ENCODE measurements at regions not wholly inside any gene's neighbourhood (a gene's known extent, or its start where the extent isn't known, plus 50 kb on each side); places are given as distances from the start of the nearest gene placed in this dataset.

- TF ChIP-seq POLR2A (IDR thresholded peaks at IDR 0.05) (no peak), EP300 (IDR thresholded peaks at IDR 0.05) (no peak)
- TF ChIP-seq, protein P1, sequence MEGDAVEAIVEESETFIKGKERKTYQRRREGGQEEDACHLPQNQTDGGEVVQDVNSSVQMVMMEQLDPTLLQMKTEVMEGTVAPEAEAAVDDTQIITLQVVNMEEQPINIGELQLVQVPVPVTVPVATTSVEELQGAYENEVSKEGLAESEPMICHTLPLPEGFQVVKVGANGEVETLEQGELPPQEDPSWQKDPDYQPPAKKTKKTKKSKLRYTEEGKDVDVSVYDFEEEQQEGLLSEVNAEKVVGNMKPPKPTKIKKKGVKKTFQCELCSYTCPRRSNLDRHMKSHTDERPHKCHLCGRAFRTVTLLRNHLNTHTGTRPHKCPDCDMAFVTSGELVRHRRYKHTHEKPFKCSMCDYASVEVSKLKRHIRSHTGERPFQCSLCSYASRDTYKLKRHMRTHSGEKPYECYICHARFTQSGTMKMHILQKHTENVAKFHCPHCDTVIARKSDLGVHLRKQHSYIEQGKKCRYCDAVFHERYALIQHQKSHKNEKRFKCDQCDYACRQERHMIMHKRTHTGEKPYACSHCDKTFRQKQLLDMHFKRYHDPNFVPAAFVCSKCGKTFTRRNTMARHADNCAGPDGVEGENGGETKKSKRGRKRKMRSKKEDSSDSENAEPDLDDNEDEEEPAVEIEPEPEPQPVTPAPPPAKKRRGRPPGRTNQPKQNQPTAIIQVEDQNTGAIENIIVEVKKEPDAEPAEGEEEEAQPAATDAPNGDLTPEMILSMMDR (IDR thresholded peaks at IDR 0.05), result no peak
- DNase-seq (ENCODE audit: low spot score in 2 of 2), result no peak
- 49% methylated on average over 2 of the region's 2 CpGs for WGBS
- H3K9me3 ChIP-seq, result no peaks in the 10 kb centered on the region
- H3K27ac ChIP-seq, result no peak overlapping the region
- no peak overlapping the region for H3K4me3 ChIP-seq
- no peaks in the 10 kb centered on the region for H3K27me3 ChIP-seq
- H3K4me1 ChIP-seq, result peaks cover 5% of the 10 kb centered on the region
- H3K36me3 ChIP-seq, result no peaks in the 10 kb centered on the region
Observed at GRCh38 chr16:59655031-59655430, 920.9 kb upstream of the GOT2 start.

DNA sequence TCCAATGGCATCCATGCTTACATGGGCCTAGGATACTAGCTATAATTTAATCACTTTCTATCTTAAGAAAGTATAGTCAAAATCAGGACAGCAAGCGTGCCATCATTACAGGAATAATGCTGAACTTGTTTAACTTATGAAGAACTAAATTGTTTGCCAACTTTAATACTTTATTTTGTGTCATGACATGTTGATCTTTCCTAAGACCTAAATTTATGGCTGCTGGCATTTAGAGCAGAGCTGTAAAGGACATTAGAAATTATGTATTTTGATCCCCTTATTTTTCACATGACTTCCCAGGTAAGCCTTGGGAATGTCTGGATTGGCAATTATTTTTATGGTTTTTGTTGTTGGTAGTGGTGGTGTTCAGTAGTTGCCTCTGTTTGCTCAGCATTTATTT, 920.3 kb upstream of the GOT2 start:
- DNase-seq (ENCODE audit: low spot score in 2 of 2), result no peak
- H3K27me3 ChIP-seq, result no peaks in the 10 kb centered on the region
- H3K27ac ChIP-seq, result no peak overlapping the region
- TF ChIP-seq, protein P1 (IDR thresholded peaks at IDR 0.05), result no peak
- TF ChIP-seq POLR2A (IDR thresholded peaks at IDR 0.05), result no peak
- no peak for TF ChIP-seq POLR2AphosphoS5 (IDR thresholded peaks at IDR 0.05)
- TF ChIP-seq EP300 (IDR thresholded peaks at IDR 0.05), result no peak
- H3K36me3 ChIP-seq, result no peaks in the 10 kb centered on the region
- WGBS, result 29% methylated on average over 1 of the region's 1 CpG
- H3K9me3 ChIP-seq, result no peaks in the 10 kb centered on the region
- no peak overlapping the region for H3K4me3 ChIP-seq
- H3K4me1 ChIP-seq, result peaks cover 5% of the 10 kb centered on the region

DNA sequence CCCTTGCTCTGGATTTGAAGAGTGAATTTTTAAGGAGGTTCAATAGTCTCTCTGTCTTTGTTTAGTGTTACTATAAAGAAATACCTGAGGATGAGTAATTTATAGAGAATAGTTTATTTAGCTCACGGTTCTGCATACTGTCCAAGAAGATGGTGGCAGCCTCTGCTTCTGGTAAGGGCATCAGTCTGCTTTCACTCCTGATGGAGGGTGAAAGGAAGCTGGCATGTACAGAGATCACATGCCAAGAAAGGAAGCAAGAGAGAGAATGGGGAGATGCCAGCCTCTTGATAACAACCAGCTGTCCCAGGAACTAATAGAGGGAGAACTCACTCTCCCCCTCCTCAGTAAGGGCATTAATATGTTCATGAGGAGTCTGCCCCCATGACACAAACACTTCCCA, 917.5 kb upstream of the GOT2 start:
- TF ChIP-seq EP300 (IDR thresholded peaks at IDR 0.05), result no peak
- TF ChIP-seq, protein P1 (IDR thresholded peaks at IDR 0.05), result no peak
- TF ChIP-seq POLR2A (IDR thresholded peaks at IDR 0.05), result no peak
- TF ChIP-seq POLR2AphosphoS5 (IDR thresholded peaks at IDR 0.05), result no peak
- Histone ChIP-seq H3K27ac (no peak overlapping the region), H3K36me3 (no peaks in the 10 kb centered on the region), H3K9me3 (peaks cover 8% of the 10 kb centered on the region), H3K27me3 (no peaks in the 10 kb centered on the region), H3K4me3 (no peak overlapping the region), H3K4me1 (peaks cover 5% of the 10 kb centered on the region)
- WGBS, result 35% methylated on average over 1 of the region's 1 CpG
- no peak for DNase-seq (ENCODE audit: low spot score in 2 of 2)

- TF ChIP-seq POLR2AphosphoS5 (IDR thresholded peaks at IDR 0.05), result no peak
- TF ChIP-seq, protein P1 (IDR thresholded peaks at IDR 0.05), result no peak
- no peak for TF ChIP-seq EP300 (IDR thresholded peaks at IDR 0.05)
- TF ChIP-seq POLR2A (IDR thresholded peaks at IDR 0.05), result no peak
- peaks cover 16% of the 10 kb centered on the region for H3K9me3 ChIP-seq
- DNase-seq (ENCODE audit: low spot score in 2 of 2), result no peak
- no peak overlapping the region for H3K4me3 ChIP-seq
- no peaks in the 10 kb centered on the region for H3K4me1 ChIP-seq
- no peak overlapping the region for H3K27ac ChIP-seq
- no peaks in the 10 kb centered on the region for H3K27me3 ChIP-seq
- no peaks in the 10 kb centered on the region for H3K36me3 ChIP-seq
Observed at GRCh38 chr16:59645194-59645593, 911.1 kb upstream of the GOT2 start.

GRCh38 chr16:59635674-59636073, 901.6 kb upstream of the GOT2 start:
- TF ChIP-seq POLR2AphosphoS5 (IDR thresholded peaks at IDR 0.05) (no peak), POLR2A (IDR thresholded peaks at IDR 0.05) (no peak), EP300 (IDR thresholded peaks at IDR 0.05) (no peak)
- TF ChIP-seq, protein P1 (IDR thresholded peaks at IDR 0.05), result no peak
- no peaks in the 10 kb centered on the region for H3K27me3 ChIP-seq
- no peaks in the 10 kb centered on the region for H3K4me1 ChIP-seq
- H3K4me3 ChIP-seq, result no peak overlapping the region
- no peak for DNase-seq (ENCODE audit: low spot score in 2 of 2)
- no peaks in the 10 kb centered on the region for H3K36me3 ChIP-seq
- no peaks in the 10 kb centered on the region for H3K9me3 ChIP-seq
- H3K27ac ChIP-seq, result no peak overlapping the region
